Endothelial cell (in vitro differentiated cells): ENCODE measurements at regions not wholly inside any gene's neighbourhood (a gene's known extent, or its start where the extent isn't known, plus 50 kb on each side); places are given as distances from the start of the nearest gene placed in this dataset.

Source experiments
- DNase-seq: peaks from one replicate; pipeline ENCODE4 v3.0.0; 2021; ENCODE audit warnings: low spot score
- H3K27ac Mint-ChIP-seq: one replicate; pipeline ENCODE4 v1.8.0; 2021; ENCODE audit warnings: mixed read lengths, inconsistent platforms; ENCODE audit not compliant: unreplicated experiment
- H3K27me3 Mint-ChIP-seq: one replicate; pipeline ENCODE4 v1.8.0; 2021; ENCODE audit warnings: mild to moderate bottlenecking, moderate library complexity, mixed read lengths, inconsistent platforms; ENCODE audit not compliant: unreplicated experiment
- H3K36me3 Mint-ChIP-seq: one replicate; pipeline ENCODE4 v1.8.0; 2021; ENCODE audit warnings: mild to moderate bottlenecking, low read depth, mixed read lengths, inconsistent platforms; ENCODE audit not compliant: unreplicated experiment
- H3K4me1 Mint-ChIP-seq: one replicate; pipeline ENCODE4 v1.8.0; 2021; ENCODE audit warnings: mild to moderate bottlenecking, mixed read lengths, inconsistent platforms; ENCODE audit not compliant: unreplicated experiment
- H3K4me3 Mint-ChIP-seq: one replicate; pipeline ENCODE4 v1.8.0; 2021; ENCODE audit warnings: mild to moderate bottlenecking, mixed read lengths, inconsistent platforms; ENCODE audit not compliant: unreplicated experiment
- H3K9me3 Mint-ChIP-seq: one replicate; pipeline ENCODE4 v1.8.0; 2021; ENCODE audit warnings: mixed read lengths, inconsistent platforms; ENCODE audit not compliant: unreplicated experiment
- CTCF ChIP-seq: fragments of 200-600 bp; sonication (generic); IDR thresholded peaks from one replicate; pipeline ENCODE4 v1.5.0; 2021; ENCODE audit warnings: antibody characterized with exemption; ENCODE audit not compliant: unreplicated experiment

GRCh38 chr10:44044549-44044948 lies 340.3 kb downstream of the CXCL12 start:
- H3K4me3 Mint-ChIP-seq, result no peak overlapping the region
- TF ChIP-seq CTCF, result no peak
- H3K27ac Mint-ChIP-seq, result no peak overlapping the region
- no peak for DNase-seq
- no peaks in the 10 kb centered on the region for H3K27me3 Mint-ChIP-seq
- no peaks in the 10 kb centered on the region for H3K36me3 Mint-ChIP-seq
- no peaks in the 10 kb centered on the region for H3K4me1 Mint-ChIP-seq
- H3K9me3 Mint-ChIP-seq, result no peaks in the 10 kb centered on the region

GRCh38 chr10:44043646-44044375 lies 341.1 kb downstream of the CXCL12 start:
- no peak overlapping the region for H3K4me3 Mint-ChIP-seq
- no peak overlapping the region for H3K27ac Mint-ChIP-seq
- H3K36me3 Mint-ChIP-seq, result no peaks in the 10 kb centered on the region
- no peak for TF ChIP-seq CTCF
- no peaks in the 10 kb centered on the region for H3K27me3 Mint-ChIP-seq
- no peaks in the 10 kb centered on the region for H3K9me3 Mint-ChIP-seq
- H3K4me1 Mint-ChIP-seq, result no peaks in the 10 kb centered on the region
- DNase-seq, result no peak

- Mint-ChIP-seq H3K9me3 (no peaks in the 10 kb centered on the region), H3K27me3 (no peaks in the 10 kb centered on the region), H3K36me3 (no peaks in the 10 kb centered on the region), H3K4me1 (no peaks in the 10 kb centered on the region), H3K4me3 (no peak overlapping the region), H3K27ac (no peak overlapping the region)
- no peak for TF ChIP-seq CTCF
- no peak for DNase-seq
Observed at GRCh38 chr10:44042926-44043602, 341.8 kb downstream of the CXCL12 start.

- TF ChIP-seq CTCF, result no peak
- Mint-ChIP-seq H3K9me3 (no peaks in the 10 kb centered on the region), H3K4me3 (no peak overlapping the region), H3K4me1 (no peaks in the 10 kb centered on the region), H3K27me3 (no peaks in the 10 kb centered on the region), H3K36me3 (no peaks in the 10 kb centered on the region), H3K27ac (no peak overlapping the region)
- DNase-seq, result no peak
Observed at GRCh38 chr10:44042075-44042770, 342.7 kb downstream of the CXCL12 start.

GRCh38 chr10:44039599-44039998 lies 345.3 kb downstream of the CXCL12 start:
- no peak for TF ChIP-seq CTCF
- H3K4me1 Mint-ChIP-seq, result no peaks in the 10 kb centered on the region
- no peak for DNase-seq
- no peaks in the 10 kb centered on the region for H3K36me3 Mint-ChIP-seq
- no peak overlapping the region for H3K27ac Mint-ChIP-seq
- no peaks in the 10 kb centered on the region for H3K9me3 Mint-ChIP-seq
- H3K27me3 Mint-ChIP-seq, result peaks cover 1% of the 10 kb centered on the region
- H3K4me3 Mint-ChIP-seq, result no peak overlapping the region
